Tibial nerve (tissue), 3 donors: ENCODE measurements at regions not wholly inside any gene's neighbourhood (a gene's known extent, or its start where the extent isn't known, plus 50 kb on each side); places are given as distances from the start of the nearest gene placed in this dataset.

Experiments
- POLR2A ChIP-seq, 2 donors: fragments of 450-650 bp; IDR thresholded peaks; one replicate each; pipeline ENCODE4 v1.6.1; 2017; ENCODE audit warnings: antibody characterized with exemption in 2 of 2, mild to moderate bottlenecking in 2 of 2, moderate library complexity in 2 of 2
- TF ChIP-seq, protein P1 (sequence below), 5 experiments: fragments of 200-600 bp in 3 of 5; fragments of 450-650 bp in 2 of 5; sonication (generic) in 3 of 5; IDR thresholded peaks; one replicate each; pipeline ENCODE4 v1.5.1; 2016 to 2019; ENCODE audit warnings: antibody characterized with exemption in 5 of 5, mild to moderate bottlenecking in 3 of 5, moderate library complexity in 2 of 5

GRCh38 chr22:26806445-26807175, 149.2 kb downstream of the MIAT start:
- TF ChIP-seq POLR2A (IDR thresholded peaks at IDR 0.05): no peak
- TF ChIP-seq, protein P1, sequence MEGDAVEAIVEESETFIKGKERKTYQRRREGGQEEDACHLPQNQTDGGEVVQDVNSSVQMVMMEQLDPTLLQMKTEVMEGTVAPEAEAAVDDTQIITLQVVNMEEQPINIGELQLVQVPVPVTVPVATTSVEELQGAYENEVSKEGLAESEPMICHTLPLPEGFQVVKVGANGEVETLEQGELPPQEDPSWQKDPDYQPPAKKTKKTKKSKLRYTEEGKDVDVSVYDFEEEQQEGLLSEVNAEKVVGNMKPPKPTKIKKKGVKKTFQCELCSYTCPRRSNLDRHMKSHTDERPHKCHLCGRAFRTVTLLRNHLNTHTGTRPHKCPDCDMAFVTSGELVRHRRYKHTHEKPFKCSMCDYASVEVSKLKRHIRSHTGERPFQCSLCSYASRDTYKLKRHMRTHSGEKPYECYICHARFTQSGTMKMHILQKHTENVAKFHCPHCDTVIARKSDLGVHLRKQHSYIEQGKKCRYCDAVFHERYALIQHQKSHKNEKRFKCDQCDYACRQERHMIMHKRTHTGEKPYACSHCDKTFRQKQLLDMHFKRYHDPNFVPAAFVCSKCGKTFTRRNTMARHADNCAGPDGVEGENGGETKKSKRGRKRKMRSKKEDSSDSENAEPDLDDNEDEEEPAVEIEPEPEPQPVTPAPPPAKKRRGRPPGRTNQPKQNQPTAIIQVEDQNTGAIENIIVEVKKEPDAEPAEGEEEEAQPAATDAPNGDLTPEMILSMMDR (IDR thresholded peaks at IDR 0.05): no peak
